H9 (cell line): ENCODE measurements at regions not wholly inside any gene's neighbourhood (a gene's known extent, or its start where the extent isn't known, plus 50 kb on each side); places are given as distances from the start of the nearest gene placed in this dataset.

Source experiments
- DNase-seq: peaks from one replicate; pipeline ENCODE4 v3.0.0-alpha.2; 2017
- H2AFZ ChIP-seq: one replicate; pipeline ENCODE4 v1.6.1; 2013; ENCODE audit warnings: mild to moderate bottlenecking, low read length, control low read depth, moderate library complexity
- H2AK5ac ChIP-seq: 2 replicates; pipeline ENCODE4 v1.6.1; 2013; ENCODE audit warnings: low read length, control low read depth, mixed read lengths; ENCODE audit not compliant: insufficient read length
- H2BK120ac ChIP-seq: one replicate; pipeline ENCODE4 v1.6.1; 2013; ENCODE audit warnings: low read depth, mild to moderate bottlenecking, low read length, control low read depth, inconsistent platforms; ENCODE audit not compliant: poor library complexity, severe bottlenecking
- H2BK12ac ChIP-seq: 2 replicates; pipeline ENCODE4 v1.6.1; 2013; ENCODE audit warnings: low read length, control low read depth, mixed read lengths, low read depth; ENCODE audit not compliant: insufficient read length
- H2BK15ac ChIP-seq: 2 replicates; pipeline ENCODE4 v1.6.1; 2013; ENCODE audit warnings: low read depth, low read length, control low read depth
- H2BK20ac ChIP-seq: one replicate; pipeline ENCODE4 v1.6.1; 2013; ENCODE audit warnings: low read depth, mild to moderate bottlenecking, low read length, control low read depth, inconsistent platforms; ENCODE audit not compliant: poor library complexity, severe bottlenecking
- H2BK5ac ChIP-seq: 2 replicates; pipeline ENCODE4 v1.6.1; 2013; ENCODE audit warnings: low read length, control low read depth, mixed read lengths; ENCODE audit not compliant: insufficient read length
- H3K14ac ChIP-seq: 2 replicates; pipeline ENCODE4 v1.6.1; 2013; ENCODE audit warnings: low read length, control low read depth; ENCODE audit not compliant: insufficient read depth
- H3K18ac ChIP-seq: 2 replicates; pipeline ENCODE4 v1.6.1; 2013; ENCODE audit warnings: low read depth, mild to moderate bottlenecking, mixed read lengths, low read length, control low read depth; ENCODE audit not compliant: insufficient read length
- H3K23ac ChIP-seq: 2 replicates; pipeline ENCODE4 v1.6.1; 2013; ENCODE audit warnings: low read length, control low read depth, mixed read lengths, low read depth; ENCODE audit not compliant: insufficient read length
- H3K23me2 ChIP-seq: 2 replicates; pipeline ENCODE4 v1.6.1; 2013; ENCODE audit warnings: low read depth, mild to moderate bottlenecking, mixed read lengths, low read length, control low read depth; ENCODE audit not compliant: insufficient read length, poor library complexity, severe bottlenecking
- H3K27ac ChIP-seq: 2 replicates; pipeline ENCODE4 v1.5.1; 2013; ENCODE audit warnings: low read length, control low read depth, mixed read lengths, low read depth; ENCODE audit not compliant: insufficient read length
- H3K27me3 ChIP-seq: 2 replicates; pipeline ENCODE4 v1.6.1; 2013; ENCODE audit warnings: low read length, control low read depth, inconsistent platforms; ENCODE audit not compliant: insufficient read depth
- H3K4ac ChIP-seq: 2 replicates; pipeline ENCODE4 v1.6.1; 2013; ENCODE audit warnings: low read depth, mild to moderate bottlenecking, control low read depth, inconsistent platforms, low read length, moderate library complexity
- H3K4me1 ChIP-seq: 2 replicates; pipeline ENCODE4 v1.6.1; 2013; ENCODE audit warnings: low read length, control low read depth, inconsistent platforms; ENCODE audit not compliant: insufficient read depth
- H3K4me2 ChIP-seq: 2 replicates; pipeline ENCODE4 v1.6.1; 2013; ENCODE audit warnings: low read length, control low read depth, mixed read lengths; ENCODE audit not compliant: insufficient read length, insufficient read depth
- H3K56ac ChIP-seq: 2 replicates; pipeline ENCODE4 v1.6.1; 2013; ENCODE audit warnings: low read depth, mild to moderate bottlenecking, mixed read lengths, low read length, control low read depth; ENCODE audit not compliant: insufficient read length
- H3K79me1 ChIP-seq: 2 replicates; pipeline ENCODE4 v1.6.1; 2013; ENCODE audit warnings: low read depth, mild to moderate bottlenecking, moderate library complexity, low read length, control low read depth, inconsistent platforms; ENCODE audit not compliant: insufficient read depth, poor library complexity, severe bottlenecking
- H3K79me2 ChIP-seq: 2 replicates; pipeline ENCODE4 v1.6.1; 2013; ENCODE audit warnings: low read length, control low read depth, inconsistent platforms; ENCODE audit not compliant: insufficient read depth
- H3K9ac ChIP-seq: 2 replicates; pipeline ENCODE4 v1.6.1; 2013; ENCODE audit warnings: low read length, control low read depth, mixed read lengths; ENCODE audit not compliant: insufficient read length; ENCODE audit errors: extremely low read depth
- H3K9me3 ChIP-seq: one replicate; pipeline ENCODE4 v1.6.1; 2013; ENCODE audit warnings: low read depth, low read length, inconsistent platforms; ENCODE audit not compliant: control insufficient read depth
- H3T11ph ChIP-seq: one replicate; pipeline ENCODE4 v1.6.1; 2013; ENCODE audit warnings: mild to moderate bottlenecking, low read length, control low read depth, inconsistent platforms
- H4K20me1 ChIP-seq: one replicate; pipeline ENCODE4 v1.6.1; 2013; ENCODE audit not compliant: control insufficient read depth, insufficient read length, insufficient read depth
- H4K5ac ChIP-seq: 2 replicates; pipeline ENCODE4 v1.6.1; 2013; ENCODE audit warnings: low read depth, mild to moderate bottlenecking, mixed read lengths, low read length, control low read depth; ENCODE audit not compliant: insufficient read length
- H4K8ac ChIP-seq: replicated peaks from 2 replicates; pipeline ENCODE4 v1.6.1; 2013; ENCODE audit warnings: low read length, control low read depth, mixed read lengths, low read depth; ENCODE audit not compliant: insufficient read length
- H4K91ac ChIP-seq: 2 replicates; pipeline ENCODE4 v1.6.1; 2013; ENCODE audit warnings: low read depth, mild to moderate bottlenecking, moderate library complexity, mixed read lengths, low read length, control low read depth; ENCODE audit not compliant: insufficient read length
- H3K27ac Mint-ChIP-seq, 3 experiments: 2 replicates in 2 of 3; 3 replicates in 1 of 3; pipeline ENCODE4 v1.8.0; 2020 to 2021; ENCODE audit warnings: mixed read lengths in 3 of 3, mild to moderate bottlenecking in 1 of 3, moderate library complexity in 1 of 3
- H3K27me3 Mint-ChIP-seq: 2 replicates; pipeline ENCODE4 v1.8.0; 2021; ENCODE audit warnings: low read depth, mild to moderate bottlenecking, moderate library complexity, mixed read lengths
- H3K36me3 Mint-ChIP-seq, 3 experiments: 2 replicates in 2 of 3; 3 replicates in 1 of 3; pipeline ENCODE4 v1.8.0; 2020 to 2021; ENCODE audit warnings: low read depth in 3 of 3, mixed read lengths in 3 of 3; ENCODE audit not compliant: insufficient read depth in 1 of 3
- H3K4me1 Mint-ChIP-seq, 2 experiments: 2 replicates each; pipeline ENCODE4 v1.8.0; 2020; ENCODE audit warnings: mixed read lengths in 2 of 2
- H3K4me3 Mint-ChIP-seq, 2 experiments: 2 replicates in 1 of 2; 3 replicates in 1 of 2; pipeline ENCODE4 v1.8.0; 2020 to 2021; ENCODE audit warnings: mild to moderate bottlenecking in 2 of 2, mixed read lengths in 2 of 2, moderate library complexity in 1 of 2
- H3K9me3 Mint-ChIP-seq, 2 experiments: 2 replicates in 1 of 2; 3 replicates in 1 of 2; pipeline ENCODE4 v1.8.0; 2020; ENCODE audit warnings: mild to moderate bottlenecking in 2 of 2, mixed read lengths in 2 of 2, moderate library complexity in 1 of 2
- CTCF ChIP-seq: fragments of 200-600 bp; sonication (generic); conservative IDR thresholded peaks from 3 replicates; pipeline ENCODE4 v1.8.0; 2021; ENCODE audit warnings: antibody characterized with exemption, mild to moderate bottlenecking
- WGBS: extraction: QIAGEN DNeasy Blood & Tissue Kit; methylation state at CpG from one replicate; pipeline ENCODE4 v1.1.7; 2013; ENCODE audit warnings: missing lambda C conversion rate, low lambda C conversion rate, mixed read lengths; ENCODE audit not compliant: insufficient read length; ENCODE audit errors: extremely low coverage; 5-methylcytosine and 5-hydroxymethylcytosine counted together

- H3K4me3 Mint-ChIP-seq = no peak overlapping the region
- Histone ChIP-seq H3K9me3 (no peaks in the 10 kb centered on the region), H3K18ac (no peak overlapping the region), H3K9ac (no peak overlapping the region), H3K79me2 (no peaks in the 10 kb centered on the region), H4K20me1 (no peaks in the 10 kb centered on the region), H4K8ac (no peak overlapping the region), H4K5ac (no peak overlapping the region), H2BK5ac (no peak overlapping the region), H2AK5ac (no peak overlapping the region), H3K56ac (no peak overlapping the region), H2BK20ac (no peak overlapping the region), H3K27ac (no peak overlapping the region), H3K4me2 (no peak overlapping the region), H2BK12ac (no peak overlapping the region), H2BK120ac (no peak overlapping the region), H4K91ac (no peak overlapping the region), H2AFZ (no peak overlapping the region), H3K4ac (no peak overlapping the region), H3K4me1 (no peaks in the 10 kb centered on the region), H3T11ph (no peak overlapping the region), H3K27me3 (no peaks in the 10 kb centered on the region), H2BK15ac (no peak overlapping the region), H3K23me2 (no peaks in the 10 kb centered on the region), H3K79me1 (no peaks in the 10 kb centered on the region), H3K14ac (no peak overlapping the region), H3K23ac (no peak overlapping the region)
- H3K27me3 Mint-ChIP-seq = no peaks in the 10 kb centered on the region; the same call in 1 of the 2 replicates
- H3K4me1 Mint-ChIP-seq = no peaks in the 10 kb centered on the region
- H3K27ac Mint-ChIP-seq = no peak overlapping the region
- no CpG with 5 or more reads among the region's 4 CpGs for WGBS
- no peak for TF ChIP-seq CTCF
- no peaks in the 10 kb centered on the region for H3K9me3 Mint-ChIP-seq
- no peaks in the 10 kb centered on the region for H3K36me3 Mint-ChIP-seq
- no peak for DNase-seq
Measured at GRCh38 chr13:74229242-74229641, 95.0 kb upstream of the KLF12 start.
